Transverse colon (tissue), 4 donors: ENCODE measurements at regions not wholly inside any gene's neighbourhood (a gene's known extent, or its start where the extent isn't known, plus 50 kb on each side); places are given as distances from the start of the nearest gene placed in this dataset.

Experiments
- DNase-seq: peaks from one replicate; pipeline ENCODE4 v3.0.0-alpha.2; 2019
- H3K27ac ChIP-seq, 4 donors: fragments of 200-600 bp; sonication (generic); 2 replicates each; pipeline ENCODE4 v1.5.1; 2016 to 2018; ENCODE audit warnings: inconsistent platforms in 4 of 4
- H3K27me3 ChIP-seq: fragments of 200-600 bp; sonication (generic); 2 replicates; pipeline ENCODE4 v1.5.1; 2017; ENCODE audit warnings: inconsistent platforms
- H3K36me3 ChIP-seq, 4 donors: fragments of 200-600 bp; sonication (generic); 2 replicates each; pipeline ENCODE4 v1.5.1; 2017 to 2019; ENCODE audit warnings: inconsistent platforms in 4 of 4
- H3K4me1 ChIP-seq, 4 donors: fragments of 200-600 bp; sonication (generic); 2 replicates each; pipeline ENCODE4 v1.5.1; 2017 to 2020; ENCODE audit warnings: inconsistent platforms in 4 of 4
- H3K4me3 ChIP-seq, 4 donors: fragments of 200-600 bp; sonication (generic); 1 replicate in 1 of 4; 2 replicates in 3 of 4; pipeline versions ENCODE4 v1.5.1 to v1.6.1; 2017 to 2019; ENCODE audit warnings: inconsistent platforms in 4 of 4
- H3K9me3 ChIP-seq, 2 donors: fragments of 200-600 bp; sonication (generic); 2 replicates each; pipeline ENCODE4 v1.5.1; 2017 to 2019; ENCODE audit warnings: inconsistent platforms in 2 of 2
- CTCF ChIP-seq, 5 experiments: fragments of 200-600 bp in 3 of 5; fragments of 450-650 bp in 2 of 5; sonication (generic) in 3 of 5; IDR thresholded peaks; 1 replicate in 2 of 5; 2 replicates in 3 of 5; pipeline ENCODE4 v1.5.1; 2016 to 2017; ENCODE audit warnings: antibody characterized with exemption in 5 of 5, inconsistent platforms in 3 of 5, mild to moderate bottlenecking in 2 of 5, moderate library complexity in 1 of 5
- EP300 ChIP-seq: sonication (generic); formaldehyde crosslinking; IDR thresholded peaks from one replicate; pipeline ENCODE4 v1.6.1; 2017; ENCODE audit warnings: antibody characterized with exemption, low read depth
- POLR2A ChIP-seq: fragments of 450-650 bp; IDR thresholded peaks from one replicate; pipeline ENCODE4 v1.6.1; 2016; ENCODE audit warnings: antibody characterized with exemption, mild to moderate bottlenecking, moderate library complexity
- POLR2AphosphoS5 ChIP-seq, 3 donors: sonication (generic); formaldehyde crosslinking; IDR thresholded peaks; one replicate each; pipeline ENCODE4 v1.6.1; 2016; ENCODE audit warnings: antibody characterized with exemption in 3 of 3
- WGBS, 2 donors: methylation state at CpG; one replicate each; pipeline ENCODE4 v1.1.5; 2018; ENCODE audit warnings: low coverage in 1 of 2; 5-methylcytosine and 5-hydroxymethylcytosine counted together
- in situ Hi-C, 4 donors: fragments of 200-750 bp; cut with MboI; loops; one replicate each; pipeline versions ENCODE4 v1.15.0 to v1.15.1; 2017; ENCODE audit warnings: low sequenced_read_pairs in 3 of 4, low pct_ligation_motif_present in 1 of 4, low pct_unique_long_range_greater_than_20kb in 1 of 4
- intact Hi-C: fragments of 100-400 bp; cut with DNase I; formaldehyde crosslinking; loops from one replicate; pipeline ENCODE4 v1.15.1; 2023; ENCODE audit warnings: low total_unique reads

GRCh38 chr3:110644203-110644602, 427.4 kb upstream of the NECTIN3 start:
- in situ Hi-C loops (no loop called here), intact Hi-C loops (no loop called here)
- no peak for DNase-seq
- Histone ChIP-seq H3K4me1 (no peaks in the 10 kb centered on the region), H3K27ac (no peak overlapping the region), H3K9me3 (no peaks in the 10 kb centered on the region), H3K27me3 (no peaks in the 10 kb centered on the region), H3K4me3 (no peak overlapping the region), H3K36me3 (no peaks in the 10 kb centered on the region)
- TF ChIP-seq POLR2AphosphoS5 (IDR thresholded peaks at IDR 0.05) (no peak), EP300 (no peak), POLR2A (no peak), CTCF (IDR thresholded peaks at IDR 0.05) (no peak)
- WGBS, 2 donors: 93 to 100% methylated on average over 5 to 17 of the region's 17 CpGs

DNA sequence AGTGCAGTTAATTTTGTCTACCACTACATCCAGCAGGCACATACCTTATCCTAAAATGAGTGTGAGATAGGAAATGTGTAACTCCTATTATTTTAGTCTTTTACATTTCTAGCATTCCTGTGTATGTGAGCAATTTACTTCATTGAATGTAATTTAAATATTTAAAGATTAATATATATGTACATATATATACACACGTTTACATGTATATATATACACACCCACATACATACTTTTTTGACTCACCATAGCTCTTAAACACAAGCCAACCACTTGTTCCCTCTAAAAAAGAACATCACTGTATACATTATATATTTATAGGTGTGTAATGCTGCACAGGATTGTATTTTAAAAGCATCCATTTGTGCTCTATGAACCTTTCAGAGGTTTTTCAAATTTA, 425.6 kb upstream of the NECTIN3 start:
- no peak for TF ChIP-seq EP300
- TF ChIP-seq POLR2A: no peak
- TF ChIP-seq POLR2AphosphoS5 (IDR thresholded peaks at IDR 0.05): no peak
- TF ChIP-seq CTCF (IDR thresholded peaks at IDR 0.05): no peak
- no peaks in the 10 kb centered on the region for H3K4me1 ChIP-seq
- no peaks in the 10 kb centered on the region for H3K36me3 ChIP-seq
- no peaks in the 10 kb centered on the region for H3K9me3 ChIP-seq
- intact Hi-C loops (no loop called here), in situ Hi-C loops (no loop called here)
- no peak for DNase-seq
- H3K4me3 ChIP-seq: no peak overlapping the region
- no peak overlapping the region for H3K27ac ChIP-seq
- whole genome bisulfite sequencing, 2 donors: 64 to 67% methylated on average over 1 of the region's 1 CpG
- H3K27me3 ChIP-seq: no peaks in the 10 kb centered on the region

DNA sequence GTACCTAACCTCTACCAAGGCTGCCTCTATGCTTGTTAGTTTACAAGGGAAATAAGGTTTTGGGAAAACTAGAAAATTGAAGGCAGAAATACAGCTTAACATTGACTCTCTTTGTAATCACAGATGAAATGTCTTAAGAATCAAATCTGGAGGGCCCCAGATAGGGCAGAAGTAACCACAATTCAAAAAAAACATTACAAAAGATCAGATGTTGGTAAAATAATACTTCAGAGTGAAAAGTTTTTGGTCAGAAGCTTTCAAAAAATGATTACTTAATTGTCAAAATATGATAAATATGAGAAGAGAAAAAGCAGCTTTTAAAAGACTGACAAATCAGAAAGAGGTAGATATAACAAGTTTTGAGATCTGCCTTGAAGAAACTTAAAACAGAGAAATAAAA, 425.1 kb upstream of the NECTIN3 start:
- Histone ChIP-seq H3K4me3 (no peak overlapping the region), H3K9me3 (no peaks in the 10 kb centered on the region), H3K27ac (no peak overlapping the region), H3K27me3 (no peaks in the 10 kb centered on the region), H3K36me3 (no peaks in the 10 kb centered on the region), H3K4me1 (no peaks in the 10 kb centered on the region)
- no peak for DNase-seq
- intact Hi-C loops (no loop called here), in situ Hi-C loops (no loop called here)
- no peak for TF ChIP-seq POLR2A
- no peak for TF ChIP-seq POLR2AphosphoS5 (IDR thresholded peaks at IDR 0.05)
- TF ChIP-seq EP300: no peak
- TF ChIP-seq CTCF (IDR thresholded peaks at IDR 0.05): no peak

- in situ Hi-C loops (no loop called here), intact Hi-C loops (no loop called here)
- DNase-seq: no peak
- no peak overlapping the region for H3K4me3 ChIP-seq
- 46 to 52% methylated on average over 2 of the region's 2 CpGs for WGBS, 2 donors
- H3K27ac ChIP-seq: no peak overlapping the region
- H3K9me3 ChIP-seq: no peaks in the 10 kb centered on the region
- no peaks in the 10 kb centered on the region for H3K36me3 ChIP-seq
- no peaks in the 10 kb centered on the region for H3K27me3 ChIP-seq
- no peaks in the 10 kb centered on the region for H3K4me1 ChIP-seq
- TF ChIP-seq POLR2AphosphoS5 (IDR thresholded peaks at IDR 0.05): no peak
- TF ChIP-seq POLR2A: no peak
- TF ChIP-seq CTCF (IDR thresholded peaks at IDR 0.05): no peak
- TF ChIP-seq EP300: no peak
Observed at GRCh38 chr3:110647586-110647985, 424.0 kb upstream of the NECTIN3 start.
